Mesenchymal stem cell (in vitro differentiated cells and primary cell): ENCODE measurements at regions not wholly inside any gene's neighbourhood (a gene's known extent, or its start where the extent isn't known, plus 50 kb on each side); places are given as distances from the start of the nearest gene placed in this dataset.

ENCODE experiments used
- DNase-seq: peaks from one replicate; pipeline ENCODE4 v3.0.0-alpha.2; 2013
- H2AFZ ChIP-seq: one replicate; pipeline ENCODE4 v1.6.1; 2013; ENCODE audit warnings: low read depth, mild to moderate bottlenecking, control low read depth, inconsistent platforms, low read length, moderate library complexity
- H2AK5ac ChIP-seq: 2 replicates; pipeline ENCODE4 v1.6.1; 2013; ENCODE audit warnings: low read length, moderate library complexity, mild to moderate bottlenecking, inconsistent platforms; ENCODE audit not compliant: severe bottlenecking
- H2BK120ac ChIP-seq: one replicate; pipeline ENCODE4 v1.6.1; 2013; ENCODE audit warnings: low read depth, mild to moderate bottlenecking, inconsistent platforms, low read length, moderate library complexity
- H2BK12ac ChIP-seq, 2 experiments: one replicate each; pipeline ENCODE4 v1.6.1; 2013; ENCODE audit warnings: inconsistent platforms in 2 of 2, low read length in 2 of 2, mild to moderate bottlenecking in 2 of 2, moderate library complexity in 2 of 2, control low read depth in 1 of 2
- H2BK15ac ChIP-seq: one replicate; pipeline ENCODE4 v1.6.1; 2013; ENCODE audit warnings: mild to moderate bottlenecking, low read depth, inconsistent platforms; ENCODE audit not compliant: poor library complexity, severe bottlenecking
- H2BK5ac ChIP-seq: 2 replicates; pipeline ENCODE4 v1.6.1; 2013; ENCODE audit warnings: low read depth, mild to moderate bottlenecking, low read length, control low read depth, inconsistent platforms; ENCODE audit not compliant: poor library complexity, severe bottlenecking
- H3K14ac ChIP-seq, 2 experiments: one replicate each; pipeline ENCODE4 v1.6.1; 2013; ENCODE audit warnings: inconsistent platforms in 2 of 2, low read length in 2 of 2, control low read depth in 1 of 2, mild to moderate bottlenecking in 1 of 2, moderate library complexity in 1 of 2
- H3K18ac ChIP-seq, 2 experiments: one replicate each; pipeline ENCODE4 v1.6.1; 2013; ENCODE audit warnings: inconsistent platforms in 2 of 2, low read length in 2 of 2, control low read depth in 1 of 2, low read depth in 1 of 2, mild to moderate bottlenecking in 1 of 2
- H3K23ac ChIP-seq, 2 experiments: one replicate each; pipeline ENCODE4 v1.6.1; 2013; ENCODE audit warnings: inconsistent platforms in 2 of 2, low read length in 2 of 2, mild to moderate bottlenecking in 2 of 2, moderate library complexity in 2 of 2, control low read depth in 1 of 2
- H3K27ac ChIP-seq: 2 replicates; pipeline ENCODE4 v1.5.1; 2013; ENCODE audit warnings: mild to moderate bottlenecking, moderate library complexity, low read length, control low read depth, inconsistent platforms; ENCODE audit not compliant: poor library complexity, severe bottlenecking
- H3K27me3 ChIP-seq, 2 experiments: 2 replicates each; pipeline versions ENCODE4 v1.6.1 to v1.7.0; 2013; ENCODE audit warnings: low read length in 2 of 2, mild to moderate bottlenecking in 2 of 2, moderate library complexity in 2 of 2, control low read depth in 1 of 2, inconsistent platforms in 1 of 2; ENCODE audit not compliant: control insufficient read depth in 1 of 2, insufficient read depth in 1 of 2
- H3K36me3 ChIP-seq, 2 experiments: 2 replicates each; pipeline versions ENCODE4 v1.6.1 to v1.7.0; 2013; ENCODE audit warnings: low read length in 2 of 2, control low read depth in 1 of 2, inconsistent platforms in 1 of 2, low read depth in 1 of 2, mild to moderate bottlenecking in 1 of 2; ENCODE audit not compliant: insufficient read depth in 2 of 2, control insufficient read depth in 1 of 2
- H3K4ac ChIP-seq, 2 experiments: one replicate each; pipeline ENCODE4 v1.6.1; 2013; ENCODE audit warnings: inconsistent platforms in 2 of 2, low read length in 2 of 2, mild to moderate bottlenecking in 2 of 2, moderate library complexity in 2 of 2, control low read depth in 1 of 2, low read depth in 1 of 2
- H3K4me1 ChIP-seq: 2 replicates; pipeline ENCODE4 v1.6.1; 2013; ENCODE audit warnings: low read depth, low read length, control low read depth; ENCODE audit not compliant: control insufficient read depth, insufficient read depth
- H3K4me2 ChIP-seq: 2 replicates; pipeline ENCODE4 v1.6.1; 2013; ENCODE audit warnings: low read length, mild to moderate bottlenecking, inconsistent platforms; ENCODE audit not compliant: poor library complexity, severe bottlenecking
- H3K4me3 ChIP-seq, 2 experiments: 2 replicates each; pipeline versions ENCODE4 v1.5.1 to v1.7.0; 2013; ENCODE audit warnings: low read length in 2 of 2, mild to moderate bottlenecking in 2 of 2, control low read depth in 1 of 2, low read depth in 1 of 2; ENCODE audit not compliant: insufficient read depth in 1 of 2
- H3K79me1 ChIP-seq: replicated peaks from 2 replicates; pipeline ENCODE4 v1.6.1; 2013; ENCODE audit warnings: mild to moderate bottlenecking, control low read depth, low read length, inconsistent platforms; ENCODE audit not compliant: poor library complexity, severe bottlenecking
- H3K9ac ChIP-seq: 2 replicates; pipeline ENCODE4 v1.7.0; 2013; ENCODE audit warnings: mild to moderate bottlenecking, low read length, moderate library complexity
- H3K9me3 ChIP-seq: 2 replicates; pipeline ENCODE4 v1.7.0; 2013; ENCODE audit warnings: mild to moderate bottlenecking, low read length; ENCODE audit not compliant: control insufficient read depth
- H4K8ac ChIP-seq: one replicate; pipeline ENCODE4 v1.6.1; 2013; ENCODE audit warnings: inconsistent platforms, mild to moderate bottlenecking, low read length, moderate library complexity
- H4K91ac ChIP-seq: one replicate; pipeline ENCODE4 v1.6.1; 2013; ENCODE audit warnings: mild to moderate bottlenecking, low read length, inconsistent platforms
- WGBS: methylation state at CpG from one replicate; pipeline ENCODE4 v1.1.7; 2013; ENCODE audit warnings: mixed read lengths; 5-methylcytosine and 5-hydroxymethylcytosine counted together

- no peak overlapping the region for H2BK120ac ChIP-seq
- no peak overlapping the region for H3K14ac ChIP-seq
- H3K27me3 ChIP-seq: no peaks in the 10 kb centered on the region
- H3K23ac ChIP-seq: no peak overlapping the region
- no peak overlapping the region for H2AK5ac ChIP-seq
- H3K4ac ChIP-seq: no peak overlapping the region
- H3K4me2 ChIP-seq: no peak overlapping the region
- H2BK5ac ChIP-seq: no peak overlapping the region
- no peak overlapping the region for H4K91ac ChIP-seq
- no peak overlapping the region for H2BK12ac ChIP-seq
- no peaks in the 10 kb centered on the region for H3K79me1 ChIP-seq
- H4K8ac ChIP-seq: no peak overlapping the region
- no peaks in the 10 kb centered on the region for H3K4me1 ChIP-seq
- no peak overlapping the region for H2BK15ac ChIP-seq
- no peaks in the 10 kb centered on the region for H3K9me3 ChIP-seq
- H3K27ac ChIP-seq: no peak overlapping the region
- H3K9ac ChIP-seq: no peak overlapping the region
- H3K4me3 ChIP-seq: no peak overlapping the region
- no peak overlapping the region for H2AFZ ChIP-seq
- no peak overlapping the region for H3K18ac ChIP-seq
- H3K36me3 ChIP-seq: no peaks in the 10 kb centered on the region
- 75% methylated on average over 1 of the region's 3 CpGs for WGBS
- no peak for DNase-seq
These were observed 259.7 kb upstream of the DCN start for GRCh38 chr12:91441993-91442952.

GRCh38 chr12:91441246-91441645 lies 258.6 kb upstream of the DCN start:
- Histone ChIP-seq H2BK12ac (no peak overlapping the region), H3K9ac (no peak overlapping the region), H4K91ac (no peak overlapping the region), H2AK5ac (no peak overlapping the region), H3K4me3 (no peak overlapping the region), H3K9me3 (no peaks in the 10 kb centered on the region), H3K23ac (no peak overlapping the region), H3K36me3 (no peaks in the 10 kb centered on the region), H3K79me1 (no peaks in the 10 kb centered on the region), H2BK120ac (no peak overlapping the region), H3K14ac (no peak overlapping the region), H2AFZ (no peak overlapping the region), H2BK15ac (no peak overlapping the region), H3K27ac (no peak overlapping the region), H3K4me1 (no peaks in the 10 kb centered on the region), H3K27me3 (no peaks in the 10 kb centered on the region), H3K4ac (no peak overlapping the region), H3K18ac (no peak overlapping the region), H2BK5ac (no peak overlapping the region), H3K4me2 (no peak overlapping the region), H4K8ac (no peak overlapping the region)
- no peak for DNase-seq
- WGBS: 95% methylated on average over 4 of the region's 4 CpGs

GRCh38 chr12:91434081-91434480 lies 251.5 kb upstream of the DCN start:
- Histone ChIP-seq H2BK12ac (no peak overlapping the region), H4K8ac (no peak overlapping the region), H3K23ac (no peak overlapping the region), H3K4me3 (no peak overlapping the region), H2BK15ac (no peak overlapping the region), H2BK120ac (no peak overlapping the region), H3K14ac (no peak overlapping the region), H3K36me3 (no peaks in the 10 kb centered on the region), H2AFZ (no peak overlapping the region), H4K91ac (no peak overlapping the region), H2BK5ac (no peak overlapping the region), H2AK5ac (no peak overlapping the region), H3K9me3 (no peaks in the 10 kb centered on the region), H3K27me3 (no peaks in the 10 kb centered on the region), H3K9ac (no peak overlapping the region), H3K4ac (no peak overlapping the region), H3K18ac (no peak overlapping the region), H3K4me2 (no peak overlapping the region), H3K79me1 (no peaks in the 10 kb centered on the region), H3K4me1 (no peaks in the 10 kb centered on the region), H3K27ac (no peak overlapping the region)
- no peak for DNase-seq
- 36% methylated on average over 1 of the region's 1 CpG for WGBS

GRCh38 chr12:91432755-91433154 lies 250.1 kb upstream of the DCN start:
- Histone ChIP-seq H4K8ac (no peak overlapping the region), H2BK120ac (no peak overlapping the region), H3K14ac (no peak overlapping the region), H3K18ac (no peak overlapping the region), H2BK15ac (no peak overlapping the region), H3K4me2 (no peak overlapping the region), H3K36me3 (no peaks in the 10 kb centered on the region), H3K9ac (no peak overlapping the region), H3K4me1 (no peaks in the 10 kb centered on the region), H2BK5ac (no peak overlapping the region), H3K27ac (no peak overlapping the region), H2AK5ac (no peak overlapping the region), H2BK12ac (no peak overlapping the region), H3K4me3 (no peak overlapping the region), H3K4ac (no peak overlapping the region), H2AFZ (no peak overlapping the region), H3K23ac (no peak overlapping the region), H3K9me3 (no peaks in the 10 kb centered on the region), H3K27me3 (no peaks in the 10 kb centered on the region), H3K79me1 (no peaks in the 10 kb centered on the region), H4K91ac (no peak overlapping the region)
- DNase-seq: no peak
- 60% methylated on average over 1 of the region's 1 CpG for WGBS
